Trophoblast cell (in vitro differentiated cells and primary cell): ENCODE measurements at regions not wholly inside any gene's neighbourhood (a gene's known extent, or its start where the extent isn't known, plus 50 kb on each side); places are given as distances from the start of the nearest gene placed in this dataset.
A peak's percentile ranks its signal among the peaks of the same experiment; 100 is the strongest.

Experiments
- DNase-seq, 2 donors: peaks; one replicate each; pipeline ENCODE4 v3.0.0-alpha.2; 2016
- H2AFZ ChIP-seq: 2 replicates; pipeline ENCODE4 v1.6.1; 2013; ENCODE audit warnings: low read length, moderate library complexity, mild to moderate bottlenecking; ENCODE audit not compliant: insufficient read depth, poor library complexity
- H2AK5ac ChIP-seq: 2 replicates; pipeline ENCODE4 v1.6.1; 2013; ENCODE audit warnings: mild to moderate bottlenecking, low read length
- H2BK120ac ChIP-seq: 2 replicates; pipeline ENCODE4 v1.6.1; 2013; ENCODE audit warnings: low read length, mild to moderate bottlenecking, moderate library complexity; ENCODE audit not compliant: insufficient read depth, poor library complexity
- H2BK12ac ChIP-seq: 2 replicates; pipeline ENCODE4 v1.6.1; 2013; ENCODE audit warnings: mild to moderate bottlenecking, low read length, moderate library complexity
- H2BK5ac ChIP-seq: 2 replicates; pipeline ENCODE4 v1.6.1; 2013; ENCODE audit warnings: low read length, low read depth, moderate library complexity, mild to moderate bottlenecking; ENCODE audit not compliant: poor library complexity
- H3K14ac ChIP-seq: 2 replicates; pipeline ENCODE4 v1.6.1; 2013; ENCODE audit warnings: mild to moderate bottlenecking, low read length
- H3K18ac ChIP-seq: 2 replicates; pipeline ENCODE4 v1.6.1; 2013; ENCODE audit warnings: mild to moderate bottlenecking, low read length
- H3K23ac ChIP-seq: 2 replicates; pipeline ENCODE4 v1.6.1; 2013; ENCODE audit warnings: low read length
- H3K27ac ChIP-seq: 2 replicates; pipeline ENCODE4 v1.5.1; 2013; ENCODE audit warnings: low read depth, mild to moderate bottlenecking, inconsistent platforms, low read length, moderate library complexity
- H3K27me3 ChIP-seq: 2 replicates; pipeline ENCODE4 v1.6.1; 2013; ENCODE audit warnings: inconsistent platforms, mild to moderate bottlenecking, low read length, moderate library complexity; ENCODE audit not compliant: insufficient read depth
- H3K36me3 ChIP-seq, 2 experiments: 1 replicate in 1 of 2; 2 replicates in 1 of 2; pipeline ENCODE4 v1.6.1; 2013; ENCODE audit warnings: low read length in 2 of 2, mild to moderate bottlenecking in 2 of 2, moderate library complexity in 1 of 2; ENCODE audit not compliant: insufficient read depth in 2 of 2, control insufficient read depth in 1 of 2
- H3K4ac ChIP-seq: 2 replicates; pipeline ENCODE4 v1.6.1; 2013; ENCODE audit warnings: low read depth, mild to moderate bottlenecking, low read length, moderate library complexity
- H3K4me1 ChIP-seq, 2 experiments: 1 replicate in 1 of 2; 2 replicates in 1 of 2; pipeline ENCODE4 v1.6.1; 2013; ENCODE audit warnings: low read length in 2 of 2, mild to moderate bottlenecking in 2 of 2, moderate library complexity in 1 of 2; ENCODE audit not compliant: insufficient read depth in 2 of 2, control insufficient read depth in 1 of 2
- H3K4me2 ChIP-seq: 2 replicates; pipeline ENCODE4 v1.6.1; 2013; ENCODE audit warnings: inconsistent platforms, mild to moderate bottlenecking, low read length, moderate library complexity
- H3K4me3 ChIP-seq: 2 replicates; pipeline ENCODE4 v1.5.1; 2013; ENCODE audit warnings: mild to moderate bottlenecking, low read depth, low read length, inconsistent platforms
- H3K79me1 ChIP-seq: one replicate; pipeline ENCODE4 v1.6.1; 2013; ENCODE audit warnings: low read length
- H3K79me2 ChIP-seq: 2 replicates; pipeline ENCODE4 v1.6.1; 2013; ENCODE audit warnings: low read length, mild to moderate bottlenecking; ENCODE audit not compliant: control insufficient read depth, insufficient read depth, poor library complexity
- H3K9ac ChIP-seq: 2 replicates; pipeline ENCODE4 v1.6.1; 2013; ENCODE audit warnings: mild to moderate bottlenecking, low read length
- H3K9me3 ChIP-seq: 2 replicates; pipeline ENCODE4 v1.6.1; 2013; ENCODE audit warnings: low read depth, mild to moderate bottlenecking, control low read depth, inconsistent platforms, low read length; ENCODE audit not compliant: insufficient read depth
- H4K12ac ChIP-seq: 2 replicates; pipeline ENCODE4 v1.6.1; 2013; ENCODE audit warnings: low read depth, mild to moderate bottlenecking, low read length, moderate library complexity
- H4K8ac ChIP-seq: 2 replicates; pipeline ENCODE4 v1.6.1; 2013; ENCODE audit warnings: low read depth, mild to moderate bottlenecking, low read length, moderate library complexity
- H4K91ac ChIP-seq: one replicate; pipeline ENCODE4 v1.6.1; 2013; ENCODE audit warnings: low read depth, mild to moderate bottlenecking, low read length, moderate library complexity
- WGBS: extraction: QIAGEN DNeasy Blood & Tissue Kit; methylation state at CpG from one replicate; pipeline ENCODE4 v1.1.7; 2013; ENCODE audit warnings: missing lambda C conversion rate; ENCODE audit not compliant: insufficient read length, insufficient coverage; ENCODE audit errors: extremely low coverage; 5-methylcytosine and 5-hydroxymethylcytosine counted together

- H2BK12ac ChIP-seq, result no peak overlapping the region
- no peak overlapping the region for H3K14ac ChIP-seq
- no peaks in the 10 kb centered on the region for H3K36me3 ChIP-seq
- no peak for DNase-seq
- no peak overlapping the region for H2AK5ac ChIP-seq
- WGBS, result no CpG with 5 or more reads among the region's 5 CpGs
- H3K4ac ChIP-seq, result no peak overlapping the region
- no peak overlapping the region for H3K23ac ChIP-seq
- no peak overlapping the region for H3K27ac ChIP-seq
- H4K91ac ChIP-seq, result no peak overlapping the region
- H2AFZ ChIP-seq, result no peak overlapping the region
- H3K9ac ChIP-seq, result no peak overlapping the region
- no peaks in the 10 kb centered on the region for H3K79me2 ChIP-seq
- no peak overlapping the region for H2BK120ac ChIP-seq
- no peak overlapping the region for H4K8ac ChIP-seq
- peaks cover 0 to 2% of the 10 kb centered on the region in 2 experiments for H3K4me1 ChIP-seq
- no peak overlapping the region for H3K4me3 ChIP-seq
- no peaks in the 10 kb centered on the region for H3K9me3 ChIP-seq
- no peak overlapping the region for H3K18ac ChIP-seq
- no peak overlapping the region for H2BK5ac ChIP-seq
- no peak overlapping the region for H4K12ac ChIP-seq
- no peaks in the 10 kb centered on the region for H3K27me3 ChIP-seq
- peaks cover 2% of the 10 kb centered on the region for H3K79me1 ChIP-seq
- no peak overlapping the region for H3K4me2 ChIP-seq
Measured at GRCh38 chr3:191762323-191762960, 301.5 kb downstream of the PYDC2 start.

GRCh38 chr3:191768421-191768820 is 307.5 kb downstream of the PYDC2 start:
- Histone ChIP-seq H3K4me2 (no peak overlapping the region), H4K91ac (no peak overlapping the region), H3K4me3 (no peak overlapping the region), H2AFZ (no peak overlapping the region), H4K12ac (no peak overlapping the region), H2BK12ac (no peak overlapping the region), H3K27me3 (no peaks in the 10 kb centered on the region), H3K9ac (no peak overlapping the region), H3K4ac (no peak overlapping the region), H3K18ac (no peak overlapping the region), H2BK5ac (no peak overlapping the region), H3K23ac (no peak overlapping the region), H2AK5ac (no peak overlapping the region), H2BK120ac (no peak overlapping the region), H3K4me1 (no peaks in the 10 kb centered on the region), H4K8ac (no peak overlapping the region), H3K9me3 (no peaks in the 10 kb centered on the region), H3K79me2 (no peaks in the 10 kb centered on the region), H3K79me1 (no peaks in the 10 kb centered on the region), H3K36me3 (no peaks in the 10 kb centered on the region), H3K27ac (no peak overlapping the region), H3K14ac (no peak overlapping the region)
- WGBS, result no CpG with 5 or more reads among the region's 2 CpGs
- DNase-seq, result peak in 1 of 2 donors; percentile 5

- WGBS, result no CpG with 5 or more reads among the region's 1 CpG
Measured at GRCh38 chr3:191770541-191770940, 309.6 kb downstream of the PYDC2 start.

DNA sequence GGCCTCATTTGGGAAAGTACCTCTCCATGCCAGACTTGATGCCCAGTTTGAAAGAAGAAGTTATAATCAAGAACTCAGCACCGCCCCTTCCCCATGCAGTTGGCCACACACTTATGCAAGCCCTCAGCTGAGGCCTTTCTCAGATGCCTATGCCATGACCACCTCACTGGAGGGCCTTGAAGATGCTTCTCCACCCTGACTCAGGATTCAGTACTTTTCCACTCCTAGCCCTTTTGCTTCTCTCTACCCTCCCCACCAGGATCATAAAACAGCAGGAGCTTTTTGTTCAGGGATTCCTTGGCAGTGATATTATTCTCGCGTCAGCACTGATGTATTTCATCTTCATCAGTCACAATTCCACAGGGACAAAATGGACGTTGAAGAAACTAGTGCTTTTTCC is 313.5 kb downstream of the PYDC2 start:
- no peak overlapping the region for H2AK5ac ChIP-seq
- no peak overlapping the region for H4K8ac ChIP-seq
- H3K14ac ChIP-seq, result no peak overlapping the region
- no peak overlapping the region for H3K4me3 ChIP-seq
- H4K91ac ChIP-seq, result peak overlapping the region; percentile 39
- H3K27ac ChIP-seq, result no peak overlapping the region
- H2BK120ac ChIP-seq, result no peak overlapping the region
- peak overlapping the region; percentile 5 for H2AFZ ChIP-seq
- peaks cover 0 to 2% of the 10 kb centered on the region in 2 experiments for H3K36me3 ChIP-seq
- DNase-seq, result peak; percentile 82 to 89
- no CpG with 5 or more reads among the region's 4 CpGs for WGBS
- no peak overlapping the region for H3K4ac ChIP-seq
- no peaks in the 10 kb centered on the region for H3K27me3 ChIP-seq
- H2BK5ac ChIP-seq, result peak overlapping the region; percentile 25
- peaks cover 3 to 5% of the 10 kb centered on the region in 2 experiments for H3K4me1 ChIP-seq
- H3K79me1 ChIP-seq, result peaks cover 5% of the 10 kb centered on the region
- no peaks in the 10 kb centered on the region for H3K79me2 ChIP-seq
- no peaks in the 10 kb centered on the region for H3K9me3 ChIP-seq
- H3K4me2 ChIP-seq, result no peak overlapping the region
- H3K18ac ChIP-seq, result no peak overlapping the region
- H4K12ac ChIP-seq, result no peak overlapping the region
- H2BK12ac ChIP-seq, result peak overlapping the region; percentile 3
- no peak overlapping the region for H3K9ac ChIP-seq
- no peak overlapping the region for H3K23ac ChIP-seq

More at GRCh38 chr3:191770541-191770940, 309.6 kb downstream of the PYDC2 start:
- Histone ChIP-seq H4K91ac (no peak overlapping the region), H3K9ac (no peak overlapping the region), H4K12ac (no peak overlapping the region), H3K4ac (no peak overlapping the region), H2BK12ac (no peak overlapping the region), H3K79me2 (no peaks in the 10 kb centered on the region), H3K79me1 (peaks cover 1% of the 10 kb centered on the region), H3K4me2 (no peak overlapping the region), H3K4me1 (peaks cover 0 to 3% of the 10 kb centered on the region in 2 experiments), H2BK5ac (no peak overlapping the region), H3K18ac (no peak overlapping the region), H2AK5ac (no peak overlapping the region), H3K27ac (no peak overlapping the region), H2AFZ (no peak overlapping the region), H4K8ac (no peak overlapping the region), H3K9me3 (no peaks in the 10 kb centered on the region), H3K4me3 (no peak overlapping the region), H2BK120ac (no peak overlapping the region), H3K36me3 (no peaks in the 10 kb centered on the region), H3K23ac (no peak overlapping the region), H3K27me3 (no peaks in the 10 kb centered on the region), H3K14ac (no peak overlapping the region)
- DNase-seq, result no peak
